ENCODE measurements at regions not wholly inside any gene's neighbourhood (a gene's known extent, or its start where the extent isn't known, plus 50 kb on each side); places are given as distances from the start of the nearest gene placed in this dataset.

GRCh38 chr6:4208158-4208557, 72.8 kb upstream of the ECI2 start:
- TF ChIP-seq, protein P1, sequence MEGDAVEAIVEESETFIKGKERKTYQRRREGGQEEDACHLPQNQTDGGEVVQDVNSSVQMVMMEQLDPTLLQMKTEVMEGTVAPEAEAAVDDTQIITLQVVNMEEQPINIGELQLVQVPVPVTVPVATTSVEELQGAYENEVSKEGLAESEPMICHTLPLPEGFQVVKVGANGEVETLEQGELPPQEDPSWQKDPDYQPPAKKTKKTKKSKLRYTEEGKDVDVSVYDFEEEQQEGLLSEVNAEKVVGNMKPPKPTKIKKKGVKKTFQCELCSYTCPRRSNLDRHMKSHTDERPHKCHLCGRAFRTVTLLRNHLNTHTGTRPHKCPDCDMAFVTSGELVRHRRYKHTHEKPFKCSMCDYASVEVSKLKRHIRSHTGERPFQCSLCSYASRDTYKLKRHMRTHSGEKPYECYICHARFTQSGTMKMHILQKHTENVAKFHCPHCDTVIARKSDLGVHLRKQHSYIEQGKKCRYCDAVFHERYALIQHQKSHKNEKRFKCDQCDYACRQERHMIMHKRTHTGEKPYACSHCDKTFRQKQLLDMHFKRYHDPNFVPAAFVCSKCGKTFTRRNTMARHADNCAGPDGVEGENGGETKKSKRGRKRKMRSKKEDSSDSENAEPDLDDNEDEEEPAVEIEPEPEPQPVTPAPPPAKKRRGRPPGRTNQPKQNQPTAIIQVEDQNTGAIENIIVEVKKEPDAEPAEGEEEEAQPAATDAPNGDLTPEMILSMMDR (IDR thresholded peaks at IDR 0.05), result no peak
- TF ChIP-seq POLR2A (IDR thresholded peaks at IDR 0.05), result no peak

Measured in stomach (tissue), 4 donors.